ENCODE measurements at regions not wholly inside any gene's neighbourhood (a gene's known extent, or its start where the extent isn't known, plus 50 kb on each side); places are given as distances from the start of the nearest gene placed in this dataset.

DNA sequence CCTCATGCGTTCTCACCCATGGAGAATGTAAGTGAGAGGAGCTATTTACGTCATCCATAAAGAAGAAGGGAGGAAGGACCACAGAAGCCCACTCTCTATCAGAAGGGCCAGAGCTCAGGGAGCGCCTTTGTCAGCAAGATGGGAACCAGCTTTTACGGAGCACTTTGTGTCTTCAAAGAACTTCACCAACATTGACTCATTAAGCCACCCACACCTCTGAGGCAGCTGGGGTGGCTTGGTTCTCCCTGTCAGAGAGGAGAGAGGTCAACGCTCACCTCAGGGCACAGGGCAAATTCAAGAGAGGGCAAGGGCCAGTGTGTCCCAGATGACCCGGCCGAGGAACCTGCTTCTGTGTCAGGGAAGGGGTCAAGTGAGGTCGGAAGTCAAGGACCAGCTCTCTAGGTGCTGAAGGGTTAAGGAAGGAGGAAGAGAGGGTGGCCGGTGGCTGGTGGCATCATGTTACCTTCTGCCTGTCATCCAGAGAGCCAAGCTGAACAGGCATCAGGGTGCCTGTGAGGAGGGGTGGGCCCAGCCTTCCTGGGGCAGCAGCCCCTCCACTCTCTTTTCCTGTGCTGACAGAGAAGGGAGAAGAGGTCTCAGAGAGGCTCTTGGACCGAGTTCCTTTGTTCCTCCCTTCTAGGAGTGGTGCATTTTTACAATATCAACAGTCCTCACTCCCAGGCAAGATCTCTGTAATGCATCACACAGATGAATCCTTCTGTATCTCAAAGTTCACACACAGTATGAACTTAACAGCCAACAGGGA lies 109.0 kb downstream of the ETS2 start:
- H3K27ac ChIP-seq: peak overlapping the region; percentile 86
- TF ChIP-seq, protein P1, sequence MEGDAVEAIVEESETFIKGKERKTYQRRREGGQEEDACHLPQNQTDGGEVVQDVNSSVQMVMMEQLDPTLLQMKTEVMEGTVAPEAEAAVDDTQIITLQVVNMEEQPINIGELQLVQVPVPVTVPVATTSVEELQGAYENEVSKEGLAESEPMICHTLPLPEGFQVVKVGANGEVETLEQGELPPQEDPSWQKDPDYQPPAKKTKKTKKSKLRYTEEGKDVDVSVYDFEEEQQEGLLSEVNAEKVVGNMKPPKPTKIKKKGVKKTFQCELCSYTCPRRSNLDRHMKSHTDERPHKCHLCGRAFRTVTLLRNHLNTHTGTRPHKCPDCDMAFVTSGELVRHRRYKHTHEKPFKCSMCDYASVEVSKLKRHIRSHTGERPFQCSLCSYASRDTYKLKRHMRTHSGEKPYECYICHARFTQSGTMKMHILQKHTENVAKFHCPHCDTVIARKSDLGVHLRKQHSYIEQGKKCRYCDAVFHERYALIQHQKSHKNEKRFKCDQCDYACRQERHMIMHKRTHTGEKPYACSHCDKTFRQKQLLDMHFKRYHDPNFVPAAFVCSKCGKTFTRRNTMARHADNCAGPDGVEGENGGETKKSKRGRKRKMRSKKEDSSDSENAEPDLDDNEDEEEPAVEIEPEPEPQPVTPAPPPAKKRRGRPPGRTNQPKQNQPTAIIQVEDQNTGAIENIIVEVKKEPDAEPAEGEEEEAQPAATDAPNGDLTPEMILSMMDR (IDR thresholded peaks at IDR 0.05): no peak
- TF ChIP-seq ZFX (IDR thresholded peaks at IDR 0.05; ENCODE audit: borderline replicate concordance): no peak

GRCh38 chr21:38913893-38914527 lies 108.3 kb downstream of the ETS2 start:
- TF ChIP-seq ZFX (IDR thresholded peaks at IDR 0.05; ENCODE audit: borderline replicate concordance): no peak
- TF ChIP-seq, protein P1 (IDR thresholded peaks at IDR 0.05): no peak
- H3K27ac ChIP-seq: peak overlapping the region; percentile 86

DNA sequence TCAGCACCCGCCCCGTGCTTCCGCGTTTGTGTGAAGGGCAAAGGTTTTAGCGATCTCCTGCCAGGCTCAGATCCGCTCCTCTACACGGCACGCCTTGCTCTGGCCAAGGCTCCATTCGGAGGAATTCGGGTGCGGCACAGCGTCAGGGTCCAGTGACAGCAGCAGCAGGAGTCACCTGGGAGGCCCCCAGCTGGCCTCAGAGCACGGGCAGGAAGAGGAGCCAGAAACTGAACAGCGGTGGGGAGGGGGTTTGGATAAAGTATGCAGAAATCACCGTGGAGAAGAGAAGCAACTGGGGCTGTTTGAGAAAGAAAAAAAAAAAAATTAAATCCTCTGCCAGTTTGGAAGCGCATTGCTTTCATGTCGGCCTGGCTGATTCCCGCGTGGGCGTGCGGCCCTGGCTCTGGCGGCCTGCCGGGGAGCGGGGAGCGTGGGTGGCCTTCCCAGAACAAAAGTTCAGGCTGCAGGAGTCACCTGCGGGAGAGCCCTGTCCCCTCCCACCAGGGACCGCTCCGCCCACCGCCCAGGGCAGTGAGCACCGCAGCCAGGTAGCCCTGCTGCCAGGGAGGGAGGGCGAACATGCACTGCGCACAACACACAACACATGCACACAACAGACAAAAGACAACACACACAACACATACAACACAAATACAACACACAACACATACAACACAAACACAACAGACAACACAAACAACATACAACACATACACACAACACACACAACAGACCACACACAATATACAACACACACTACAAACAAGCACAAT lies 107.6 kb downstream of the ETS2 start:
- TF ChIP-seq, protein P1 (IDR thresholded peaks at IDR 0.05): no peak
- no peak for TF ChIP-seq ZFX (IDR thresholded peaks at IDR 0.05; ENCODE audit: borderline replicate concordance)
- peak overlapping the region; percentile 67 for H3K27ac ChIP-seq

GRCh38 chr21:38912789-38913119 lies 107.0 kb downstream of the ETS2 start:
- H3K27ac ChIP-seq: peak overlapping the region; percentile 67

DNA sequence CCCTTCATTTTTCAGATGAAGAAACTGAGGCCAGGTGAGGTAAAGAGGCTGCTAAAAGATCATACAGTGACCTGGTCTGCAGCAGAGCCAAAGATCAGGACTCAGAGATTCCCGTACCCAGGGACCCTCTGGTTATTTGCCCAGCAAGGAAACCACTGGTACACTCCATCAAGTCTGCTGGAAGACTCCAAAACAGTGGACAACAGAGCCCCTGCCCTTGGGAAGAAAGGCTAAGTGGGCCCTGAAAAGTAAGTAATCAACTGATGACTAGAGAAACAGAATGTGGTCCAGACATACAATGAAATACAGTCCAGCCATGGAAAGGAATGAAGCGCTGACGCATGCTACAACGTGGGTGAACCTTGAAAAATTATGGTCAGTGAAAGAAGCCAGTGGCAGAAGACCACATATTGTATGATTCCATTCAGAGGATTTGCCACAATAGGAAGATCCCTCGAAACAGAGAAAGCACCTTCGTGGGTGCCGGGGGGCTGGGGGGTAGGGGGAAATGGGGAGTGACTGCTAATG lies 106.4 kb downstream of the ETS2 start:
- H3K27ac ChIP-seq: peak overlapping the region; percentile 67

More at GRCh38 chr21:38912789-38913119, 107.0 kb downstream of the ETS2 start:
- TF ChIP-seq ZFX (IDR thresholded peaks at IDR 0.05; ENCODE audit: borderline replicate concordance): no peak
- TF ChIP-seq, protein P1 (IDR thresholded peaks at IDR 0.05): no peak

DNA sequence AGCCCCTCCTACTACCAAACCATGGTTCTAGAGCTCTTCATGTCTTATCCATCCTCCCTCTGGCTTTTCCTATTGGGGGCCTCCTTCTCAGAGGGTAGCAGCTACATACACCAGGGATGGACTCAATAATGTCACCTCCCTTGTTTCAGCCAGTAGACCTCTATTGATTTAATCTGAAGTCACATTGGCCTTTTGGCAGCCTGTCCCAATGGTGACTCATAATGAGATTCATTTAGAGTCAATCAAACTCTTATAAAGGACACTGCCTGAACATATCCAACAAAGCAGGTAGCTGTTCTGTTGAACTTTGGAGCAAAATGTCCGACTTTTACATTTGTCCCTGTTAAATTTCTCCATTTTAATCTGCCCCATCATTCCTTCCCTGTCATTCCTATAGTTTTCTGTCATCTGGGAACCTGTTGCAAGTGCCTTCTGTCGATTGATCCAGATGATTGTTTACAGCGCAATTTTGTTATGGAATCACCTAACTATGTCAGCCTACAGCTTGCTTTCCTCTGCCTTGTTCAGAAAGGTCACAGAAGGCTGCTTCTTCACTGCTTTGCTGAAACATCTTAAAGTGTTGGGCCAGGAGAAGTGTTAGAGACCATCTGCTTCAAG lies 105.9 kb downstream of the ETS2 start:
- TF ChIP-seq ZFX (IDR thresholded peaks at IDR 0.05; ENCODE audit: borderline replicate concordance): no peak
- TF ChIP-seq, protein P1 (IDR thresholded peaks at IDR 0.05): no peak
- peak overlapping the region; percentile 67 for H3K27ac ChIP-seq

More for the DNA sequence above, 106.4 kb downstream of the ETS2 start:
- TF ChIP-seq, protein P1 (IDR thresholded peaks at IDR 0.05): no peak
- TF ChIP-seq ZFX (IDR thresholded peaks at IDR 0.05; ENCODE audit: borderline replicate concordance): no peak

All from 22Rv1 (cell line).